SJSA1 (cell line): ENCODE measurements at regions not wholly inside any gene's neighbourhood (a gene's known extent, or its start where the extent isn't known, plus 50 kb on each side); places are given as distances from the start of the nearest gene placed in this dataset.

Source experiments
- DNase-seq, 2 experiments: peaks; one replicate each; pipeline ENCODE4 v3.0.0-alpha.2; 2015 to 2020; ENCODE audit warnings: low spot score in 2 of 2, low read depth in 1 of 2
- H3K27ac ChIP-seq: fragments of 250-450 bp; sonication (Bioruptor Pico); 2 replicates; pipeline ENCODE4 v1.5.1; 2020; ENCODE audit warnings: mild to moderate bottlenecking, moderate library complexity
- H3K27me3 ChIP-seq: fragments of 250-450 bp; sonication (Bioruptor Pico); replicated peaks from 2 replicates; pipeline ENCODE4 v1.5.1; 2020; ENCODE audit warnings: mild to moderate bottlenecking, moderate library complexity
- H3K36me3 ChIP-seq: fragments of 250-450 bp; sonication (Bioruptor Pico); 2 replicates; pipeline ENCODE4 v1.5.1; 2020; ENCODE audit warnings: mild to moderate bottlenecking
- H3K4me1 ChIP-seq: fragments of 250-450 bp; sonication (Bioruptor Pico); replicated peaks from 2 replicates; pipeline ENCODE4 v1.6.1; 2021; ENCODE audit warnings: mild to moderate bottlenecking
- H3K4me3 ChIP-seq: fragments of 250-450 bp; sonication (Bioruptor Pico); 2 replicates; pipeline ENCODE4 v1.5.1; 2020; ENCODE audit warnings: mild to moderate bottlenecking
- H3K9me3 ChIP-seq: fragments of 250-450 bp; sonication (Bioruptor Pico); replicated peaks from 2 replicates; pipeline ENCODE4 v1.5.1; 2020; ENCODE audit warnings: mild to moderate bottlenecking

- Histone ChIP-seq H3K36me3 (no peaks in the 10 kb centered on the region), H3K4me3 (no peak overlapping the region), H3K9me3 (no peaks in the 10 kb centered on the region), H3K27ac (no peak overlapping the region), H3K4me1 (no peaks in the 10 kb centered on the region), H3K27me3 (no peaks in the 10 kb centered on the region)
- no peak for DNase-seq
These were observed 302.6 kb downstream of the PCNX1 start for GRCh38 chr14:71209888-71210287.

DNA sequence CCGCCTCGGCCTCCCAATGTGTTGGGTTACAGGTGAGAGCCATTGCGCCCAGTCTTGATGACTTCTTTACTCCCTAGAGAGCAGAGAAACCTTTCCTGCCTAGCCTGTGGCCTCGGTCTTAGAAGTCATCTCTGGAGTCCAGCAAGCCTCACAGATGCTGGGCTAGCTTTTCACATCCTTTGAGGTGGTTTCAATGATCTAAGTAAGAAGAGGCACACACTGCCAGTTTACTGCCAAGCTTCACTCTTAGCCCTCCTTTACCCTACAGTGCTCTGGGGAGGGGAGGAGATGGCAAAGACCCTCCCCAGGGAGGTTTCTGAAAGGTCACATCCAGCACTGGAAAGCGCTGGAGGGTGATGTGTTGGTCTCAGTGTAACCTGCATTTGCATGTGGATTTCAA, 304.8 kb downstream of the PCNX1 start:
- Histone ChIP-seq H3K27ac (no peak overlapping the region), H3K27me3 (no peaks in the 10 kb centered on the region), H3K4me1 (no peaks in the 10 kb centered on the region), H3K36me3 (no peaks in the 10 kb centered on the region), H3K4me3 (no peak overlapping the region), H3K9me3 (no peaks in the 10 kb centered on the region)
- DNase-seq = no peak

DNA sequence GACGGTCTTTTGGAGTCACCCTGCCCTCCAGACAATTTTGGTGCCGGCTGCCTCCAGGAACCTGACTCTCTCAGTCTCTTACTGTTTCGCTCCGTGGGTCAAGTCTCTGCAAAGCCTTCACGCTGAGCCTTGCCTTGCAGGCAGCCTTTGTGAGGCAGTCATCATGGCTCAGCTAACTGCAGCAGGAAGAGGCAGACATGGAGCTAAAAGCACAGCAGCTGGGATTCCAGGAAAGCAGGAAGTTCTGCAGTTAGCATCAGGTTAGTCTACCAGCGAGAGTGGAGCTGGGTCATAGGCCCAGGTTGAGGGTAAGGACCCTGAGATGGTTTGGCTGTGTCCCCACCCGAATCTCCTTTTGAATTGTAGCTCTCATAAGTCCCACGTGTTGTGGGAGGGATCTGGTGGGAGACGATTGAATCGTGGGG, 305.4 kb downstream of the PCNX1 start:
- Histone ChIP-seq H3K4me3 (no peak overlapping the region), H3K27ac (no peak overlapping the region), H3K36me3 (no peaks in the 10 kb centered on the region), H3K4me1 (no peaks in the 10 kb centered on the region), H3K27me3 (no peaks in the 10 kb centered on the region), H3K9me3 (no peaks in the 10 kb centered on the region)
- DNase-seq = no peak

GRCh38 chr14:71214241-71214640, 307.0 kb downstream of the PCNX1 start:
- no peaks in the 10 kb centered on the region for H3K4me1 ChIP-seq
- H3K27ac ChIP-seq = no peak overlapping the region
- H3K4me3 ChIP-seq = no peak overlapping the region
- no peaks in the 10 kb centered on the region for H3K27me3 ChIP-seq
- DNase-seq = no peak
- no peaks in the 10 kb centered on the region for H3K36me3 ChIP-seq
- no peaks in the 10 kb centered on the region for H3K9me3 ChIP-seq

DNA sequence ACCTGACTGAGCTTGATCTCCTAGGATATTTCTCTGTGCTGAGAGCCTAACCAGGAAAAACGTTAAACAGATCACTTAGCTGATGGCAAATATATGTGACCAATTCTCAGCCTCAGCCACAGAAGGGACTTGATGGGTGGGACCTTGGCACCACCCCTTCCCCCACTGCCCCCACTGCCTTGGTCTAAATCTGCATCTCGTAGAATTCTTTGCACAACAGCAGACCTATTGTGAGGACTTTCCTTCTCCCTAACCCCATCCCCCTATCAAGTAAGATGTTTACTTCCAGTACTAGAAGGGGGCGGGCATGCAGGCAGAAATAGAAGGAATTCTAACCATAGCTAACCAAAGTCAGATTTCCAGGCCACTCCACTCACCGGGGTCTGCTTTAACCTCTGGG, 313.2 kb downstream of the PCNX1 start:
- no peaks in the 10 kb centered on the region for H3K4me1 ChIP-seq
- no peak for DNase-seq
- no peak overlapping the region for H3K4me3 ChIP-seq
- H3K27me3 ChIP-seq = no peaks in the 10 kb centered on the region
- no peak overlapping the region for H3K27ac ChIP-seq
- H3K9me3 ChIP-seq = no peaks in the 10 kb centered on the region
- H3K36me3 ChIP-seq = no peaks in the 10 kb centered on the region

DNA sequence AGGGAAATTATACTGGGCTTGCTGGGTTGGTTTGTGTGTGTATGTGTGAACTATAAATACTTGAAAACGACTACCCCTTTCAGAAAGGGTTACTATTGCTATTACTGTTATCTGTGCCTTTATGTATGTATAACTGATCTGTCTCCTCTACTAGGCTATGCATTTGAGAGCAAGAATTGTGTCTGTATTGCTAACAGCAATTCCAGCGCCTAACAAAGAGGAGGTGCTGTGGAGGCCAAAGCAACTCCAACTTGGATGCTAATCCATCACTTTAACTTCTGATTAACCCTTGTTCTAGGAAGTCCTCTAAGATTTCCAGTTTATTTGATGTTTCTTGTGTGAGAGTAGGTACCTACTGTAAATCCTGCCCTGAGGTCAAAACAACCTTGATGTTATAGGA, 313.9 kb downstream of the PCNX1 start:
- Histone ChIP-seq H3K27ac (no peak overlapping the region), H3K27me3 (no peaks in the 10 kb centered on the region)
- no peak for DNase-seq

GRCh38 chr14:71225113-71225512, 317.9 kb downstream of the PCNX1 start:
- Histone ChIP-seq H3K4me1 (no peaks in the 10 kb centered on the region), H3K36me3 (no peaks in the 10 kb centered on the region), H3K27ac (no peak overlapping the region), H3K4me3 (no peak overlapping the region), H3K27me3 (no peaks in the 10 kb centered on the region), H3K9me3 (no peaks in the 10 kb centered on the region)
- no peak for DNase-seq

More for the DNA sequence above, 313.9 kb downstream of the PCNX1 start:
- Histone ChIP-seq H3K4me1 (no peaks in the 10 kb centered on the region), H3K9me3 (no peaks in the 10 kb centered on the region), H3K4me3 (no peak overlapping the region), H3K36me3 (no peaks in the 10 kb centered on the region)

- no peaks in the 10 kb centered on the region for H3K36me3 ChIP-seq
- H3K9me3 ChIP-seq = no peaks in the 10 kb centered on the region
- no peak overlapping the region for H3K27ac ChIP-seq
- H3K4me3 ChIP-seq = no peak overlapping the region
- no peaks in the 10 kb centered on the region for H3K27me3 ChIP-seq
- no peak for DNase-seq
- H3K4me1 ChIP-seq = no peaks in the 10 kb centered on the region
These were observed 321.5 kb downstream of the PCNX1 start for GRCh38 chr14:71228711-71229110.

DNA sequence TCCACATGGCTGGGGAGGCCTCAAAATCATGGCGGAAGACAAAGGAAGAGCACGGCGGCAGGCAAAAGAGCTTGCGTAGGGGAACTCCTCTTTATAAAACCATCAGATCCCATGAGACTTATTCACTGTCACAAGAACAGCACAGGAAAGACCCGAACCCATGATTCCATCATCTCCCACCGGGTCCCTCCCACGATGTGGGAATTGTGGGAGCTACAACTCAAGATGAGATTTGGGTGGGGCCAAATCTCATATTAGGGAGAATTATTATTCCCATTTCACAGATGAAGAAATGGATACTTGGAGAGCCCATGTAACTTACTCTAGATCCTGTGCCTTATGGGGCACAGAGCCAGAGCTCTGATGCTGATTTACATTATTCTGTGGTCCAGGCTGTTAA, 322.6 kb downstream of the PCNX1 start:
- Histone ChIP-seq H3K9me3 (no peaks in the 10 kb centered on the region), H3K4me1 (no peaks in the 10 kb centered on the region), H3K27ac (no peak overlapping the region), H3K27me3 (no peaks in the 10 kb centered on the region), H3K4me3 (no peak overlapping the region), H3K36me3 (no peaks in the 10 kb centered on the region)
- no peak for DNase-seq

DNA sequence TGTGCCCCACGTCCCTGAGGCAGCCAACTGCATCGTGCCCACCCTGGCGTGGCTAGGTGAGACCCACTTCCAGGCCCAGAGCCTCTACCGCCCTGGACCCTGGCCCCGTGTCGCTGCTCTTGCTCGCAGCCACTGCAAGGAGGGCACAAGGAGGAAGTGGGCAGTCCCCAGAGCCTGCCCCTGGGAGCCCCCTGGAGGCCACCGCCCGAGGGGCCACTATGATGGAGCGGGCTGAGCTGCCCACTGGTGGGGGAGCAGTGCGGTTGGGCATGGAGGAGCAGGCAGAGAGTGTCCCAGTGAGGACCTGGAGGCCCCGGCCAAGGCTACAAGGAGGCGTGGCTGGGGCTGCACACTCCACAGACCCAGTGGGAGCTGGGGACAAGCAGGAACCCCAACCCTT, 323.6 kb downstream of the PCNX1 start:
- Histone ChIP-seq H3K4me1 (no peaks in the 10 kb centered on the region), H3K27ac (no peak overlapping the region), H3K9me3 (no peaks in the 10 kb centered on the region), H3K4me3 (no peak overlapping the region), H3K36me3 (no peaks in the 10 kb centered on the region), H3K27me3 (no peaks in the 10 kb centered on the region)
- DNase-seq = no peak

DNA sequence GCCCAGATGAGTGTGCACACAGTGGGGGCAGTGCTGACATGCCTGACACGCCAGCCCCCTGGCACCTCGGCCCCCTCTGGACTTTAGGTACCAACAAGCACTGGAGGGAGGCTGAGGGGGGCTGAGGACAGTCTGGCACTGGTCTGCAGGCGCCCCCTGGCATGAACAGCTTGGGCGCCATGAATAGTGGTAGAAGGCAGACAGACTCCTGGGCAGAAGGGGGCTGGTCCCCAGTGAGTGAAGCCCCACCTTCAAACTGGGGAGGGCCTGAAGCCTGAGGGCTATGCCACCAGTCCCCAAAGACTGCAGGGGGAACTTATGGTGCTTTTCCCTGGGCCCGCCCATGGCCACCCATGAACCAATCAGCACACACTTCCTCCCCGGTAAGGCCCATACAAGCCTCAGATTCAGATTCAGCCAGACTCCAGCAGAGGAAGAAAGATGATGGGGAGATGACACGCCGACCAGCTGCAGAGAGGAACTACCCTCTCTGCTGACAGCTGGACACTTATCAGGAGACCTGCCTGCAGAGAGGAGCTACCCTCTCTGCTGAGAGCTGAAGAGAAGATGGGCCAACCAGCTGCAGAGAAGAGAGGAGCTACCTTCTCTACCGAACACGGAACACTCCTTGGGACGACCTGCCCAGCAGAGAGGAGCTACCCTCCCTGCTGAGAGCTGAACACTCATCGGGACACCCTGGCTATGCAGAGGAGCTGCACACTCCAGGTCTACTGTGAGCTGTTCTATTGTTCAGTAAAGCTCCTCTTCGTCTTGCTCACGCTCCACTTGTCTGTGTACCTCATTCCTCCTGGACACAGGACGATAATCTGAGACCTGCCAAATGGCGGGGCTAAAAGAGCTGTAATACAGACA, 324.5 kb downstream of the PCNX1 start:
- H3K9me3 ChIP-seq = no peaks in the 10 kb centered on the region
- no peaks in the 10 kb centered on the region for H3K36me3 ChIP-seq
- no peak overlapping the region for H3K27ac ChIP-seq
- no peaks in the 10 kb centered on the region for H3K4me1 ChIP-seq
- no peaks in the 10 kb centered on the region for H3K27me3 ChIP-seq
- DNase-seq = no peak
- no peak overlapping the region for H3K4me3 ChIP-seq

- no peak for DNase-seq
- no peaks in the 10 kb centered on the region for H3K27me3 ChIP-seq
- no peaks in the 10 kb centered on the region for H3K36me3 ChIP-seq
- no peak overlapping the region for H3K4me3 ChIP-seq
- H3K4me1 ChIP-seq = no peaks in the 10 kb centered on the region
- no peak overlapping the region for H3K27ac ChIP-seq
- no peaks in the 10 kb centered on the region for H3K9me3 ChIP-seq
These were observed 325.2 kb downstream of the PCNX1 start for GRCh38 chr14:71232506-71232905.

DNA sequence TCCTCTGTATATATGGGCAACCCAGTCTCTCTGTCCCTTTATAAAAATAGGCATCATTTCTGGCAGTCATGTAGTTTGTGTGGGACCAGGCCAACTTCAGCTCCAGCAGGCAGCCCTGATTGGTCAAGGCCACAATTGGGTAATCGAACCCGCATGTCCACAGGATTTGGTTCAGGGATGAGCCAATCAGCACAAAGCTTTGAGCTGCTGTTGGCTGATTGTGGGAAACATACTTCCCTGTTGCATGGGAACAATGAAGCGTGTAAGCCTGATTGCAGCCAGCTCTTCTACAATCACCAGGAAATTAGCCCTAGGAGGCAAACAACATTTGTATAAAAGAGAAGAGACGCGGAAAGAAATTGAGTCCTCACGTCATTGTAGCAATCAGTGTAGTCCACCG, 328.6 kb downstream of the PCNX1 start:
- no peaks in the 10 kb centered on the region for H3K27me3 ChIP-seq
- H3K36me3 ChIP-seq = no peaks in the 10 kb centered on the region
- H3K27ac ChIP-seq = no peak overlapping the region
- no peaks in the 10 kb centered on the region for H3K9me3 ChIP-seq
- no peaks in the 10 kb centered on the region for H3K4me1 ChIP-seq
- H3K4me3 ChIP-seq = no peak overlapping the region
- DNase-seq = no peak

- DNase-seq = no peak
- Histone ChIP-seq H3K36me3 (no peaks in the 10 kb centered on the region), H3K9me3 (no peaks in the 10 kb centered on the region), H3K27me3 (no peaks in the 10 kb centered on the region), H3K4me3 (no peak overlapping the region), H3K27ac (no peak overlapping the region), H3K4me1 (no peaks in the 10 kb centered on the region)
These were observed 329.2 kb downstream of the PCNX1 start for GRCh38 chr14:71236487-71236886.

DNA sequence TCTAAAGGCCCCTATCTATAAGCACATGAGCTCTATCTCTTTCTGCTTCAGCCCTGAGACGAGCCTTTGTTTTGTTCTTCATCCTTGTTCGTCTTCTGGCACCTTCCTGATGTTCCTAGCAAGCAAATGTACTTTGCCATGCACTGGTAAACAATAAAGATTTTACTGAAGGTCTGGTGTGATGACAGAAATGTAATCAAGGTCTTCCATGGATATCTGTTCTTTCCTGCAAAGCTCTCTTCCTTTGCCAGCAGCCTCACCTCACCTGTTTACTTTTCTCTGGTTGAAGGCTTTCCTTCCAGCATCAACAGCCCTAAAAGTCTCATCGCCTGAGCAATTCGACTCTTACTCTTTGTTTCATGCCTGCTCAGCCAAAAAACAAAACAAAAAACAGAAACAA, 330.3 kb downstream of the PCNX1 start:
- no peaks in the 10 kb centered on the region for H3K4me1 ChIP-seq
- H3K36me3 ChIP-seq = no peaks in the 10 kb centered on the region
- H3K27ac ChIP-seq = no peak overlapping the region
- H3K9me3 ChIP-seq = no peaks in the 10 kb centered on the region
- H3K4me3 ChIP-seq = no peak overlapping the region
- no peak for DNase-seq
- H3K27me3 ChIP-seq = no peaks in the 10 kb centered on the region
